Suprapubic skin (tissue), 3 donors: ENCODE measurements at regions not wholly inside any gene's neighbourhood (a gene's known extent, or its start where the extent isn't known, plus 50 kb on each side); places are given as distances from the start of the nearest gene placed in this dataset.

Experiments used
- POLR2AphosphoS5 ChIP-seq, 3 donors: sonication (generic); formaldehyde crosslinking; IDR thresholded peaks; one replicate each; pipeline ENCODE4 v1.6.1; 2017; ENCODE audit warnings: antibody characterized with exemption in 3 of 3
- TF ChIP-seq, protein P1 (sequence below), 2 donors: fragments of 200-600 bp in 1 of 2; fragments of 450-650 bp in 1 of 2; sonication (generic) in 1 of 2; IDR thresholded peaks; one replicate each; pipeline ENCODE4 v1.5.1; 2016 to 2019; ENCODE audit warnings: antibody characterized with exemption in 2 of 2, mild to moderate bottlenecking in 1 of 2, moderate library complexity in 1 of 2

GRCh38 chr18:48459465-48459864 lies 50.3 kb upstream of the ZBTB7C start:
- TF ChIP-seq, protein P1, sequence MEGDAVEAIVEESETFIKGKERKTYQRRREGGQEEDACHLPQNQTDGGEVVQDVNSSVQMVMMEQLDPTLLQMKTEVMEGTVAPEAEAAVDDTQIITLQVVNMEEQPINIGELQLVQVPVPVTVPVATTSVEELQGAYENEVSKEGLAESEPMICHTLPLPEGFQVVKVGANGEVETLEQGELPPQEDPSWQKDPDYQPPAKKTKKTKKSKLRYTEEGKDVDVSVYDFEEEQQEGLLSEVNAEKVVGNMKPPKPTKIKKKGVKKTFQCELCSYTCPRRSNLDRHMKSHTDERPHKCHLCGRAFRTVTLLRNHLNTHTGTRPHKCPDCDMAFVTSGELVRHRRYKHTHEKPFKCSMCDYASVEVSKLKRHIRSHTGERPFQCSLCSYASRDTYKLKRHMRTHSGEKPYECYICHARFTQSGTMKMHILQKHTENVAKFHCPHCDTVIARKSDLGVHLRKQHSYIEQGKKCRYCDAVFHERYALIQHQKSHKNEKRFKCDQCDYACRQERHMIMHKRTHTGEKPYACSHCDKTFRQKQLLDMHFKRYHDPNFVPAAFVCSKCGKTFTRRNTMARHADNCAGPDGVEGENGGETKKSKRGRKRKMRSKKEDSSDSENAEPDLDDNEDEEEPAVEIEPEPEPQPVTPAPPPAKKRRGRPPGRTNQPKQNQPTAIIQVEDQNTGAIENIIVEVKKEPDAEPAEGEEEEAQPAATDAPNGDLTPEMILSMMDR (IDR thresholded peaks at IDR 0.05): no peak
- TF ChIP-seq POLR2AphosphoS5 (IDR thresholded peaks at IDR 0.05): no peak
